Smooth muscle cell (in vitro differentiated cells): ENCODE measurements at regions not wholly inside any gene's neighbourhood (a gene's known extent, or its start where the extent isn't known, plus 50 kb on each side); places are given as distances from the start of the nearest gene placed in this dataset.
A peak's percentile ranks its signal among the peaks of the same experiment; 100 is the strongest.

Experiments used
- DNase-seq: peaks from one replicate; lab custom pipeline; 2025; ENCODE audit not compliant: unreplicated experiment; lab: John Stamatoyannopoulos, UW
- H2AFZ ChIP-seq: fragments of 200-600 bp; sonication (generic); 2 replicates; pipeline ENCODE4 v1.6.0; 2016; ENCODE audit warnings: antibody characterized with exemption, low read depth, mild to moderate bottlenecking
- H3F3A ChIP-seq: fragments of 200-600 bp; sonication (generic); 2 replicates; pipeline ENCODE4 v1.6.0; 2017; ENCODE audit warnings: antibody characterized with exemption, low read depth
- H3K27ac ChIP-seq: fragments of 200-600 bp; sonication (generic); 2 replicates; pipeline ENCODE4 v1.5.1; 2016; ENCODE audit warnings: low read depth, mild to moderate bottlenecking
- H3K27me3 ChIP-seq: fragments of 200-600 bp; sonication (generic); 2 replicates; pipeline ENCODE4 v1.6.1; 2016; ENCODE audit warnings: low read depth, mild to moderate bottlenecking
- H3K36me3 ChIP-seq: fragments of 200-600 bp; sonication (generic); 2 replicates; pipeline ENCODE4 v1.5.1; 2016; ENCODE audit warnings: low read depth
- H3K4me1 ChIP-seq: fragments of 200-600 bp; sonication (generic); 2 replicates; pipeline ENCODE4 v1.5.1; 2016; ENCODE audit warnings: low read depth
- H3K4me2 ChIP-seq: fragments of 200-600 bp; sonication (generic); 2 replicates; pipeline ENCODE4 v1.6.0; 2016; ENCODE audit warnings: mild to moderate bottlenecking
- H3K4me3 ChIP-seq: fragments of 200-600 bp; sonication (generic); 2 replicates; pipeline ENCODE4 v1.5.1; 2016; ENCODE audit warnings: mild to moderate bottlenecking
- H3K79me2 ChIP-seq: fragments of 200-600 bp; sonication (generic); 2 replicates; pipeline ENCODE4 v1.6.0; 2016; ENCODE audit warnings: low read depth, mild to moderate bottlenecking
- H3K9ac ChIP-seq: fragments of 200-600 bp; sonication (generic); 2 replicates; pipeline ENCODE4 v1.6.0; 2016; ENCODE audit warnings: low read depth
- H3K9me3 ChIP-seq: fragments of 200-600 bp; sonication (generic); replicated peaks from 2 replicates; pipeline ENCODE4 v1.5.1; 2016; ENCODE audit warnings: low read depth
- H4K20me1 ChIP-seq: fragments of 200-600 bp; sonication (generic); 2 replicates; pipeline ENCODE4 v1.6.0; 2016; ENCODE audit warnings: low read depth
- WGBS: methylation state at CpG from one replicate; pipeline ENCODE4 v1.1.7; 2016; ENCODE audit warnings: low lambda C conversion rate; 5-methylcytosine and 5-hydroxymethylcytosine counted together
- TF ChIP-seq, protein P1 (sequence below): fragments of 200-600 bp; sonication (generic); IDR thresholded peaks from 2 replicates; pipeline ENCODE4 v1.5.1; 2017; ENCODE audit warnings: borderline replicate concordance, mild to moderate bottlenecking, antibody characterized with exemption; ENCODE audit not compliant: insufficient read depth, poor library complexity, severe bottlenecking

DNA sequence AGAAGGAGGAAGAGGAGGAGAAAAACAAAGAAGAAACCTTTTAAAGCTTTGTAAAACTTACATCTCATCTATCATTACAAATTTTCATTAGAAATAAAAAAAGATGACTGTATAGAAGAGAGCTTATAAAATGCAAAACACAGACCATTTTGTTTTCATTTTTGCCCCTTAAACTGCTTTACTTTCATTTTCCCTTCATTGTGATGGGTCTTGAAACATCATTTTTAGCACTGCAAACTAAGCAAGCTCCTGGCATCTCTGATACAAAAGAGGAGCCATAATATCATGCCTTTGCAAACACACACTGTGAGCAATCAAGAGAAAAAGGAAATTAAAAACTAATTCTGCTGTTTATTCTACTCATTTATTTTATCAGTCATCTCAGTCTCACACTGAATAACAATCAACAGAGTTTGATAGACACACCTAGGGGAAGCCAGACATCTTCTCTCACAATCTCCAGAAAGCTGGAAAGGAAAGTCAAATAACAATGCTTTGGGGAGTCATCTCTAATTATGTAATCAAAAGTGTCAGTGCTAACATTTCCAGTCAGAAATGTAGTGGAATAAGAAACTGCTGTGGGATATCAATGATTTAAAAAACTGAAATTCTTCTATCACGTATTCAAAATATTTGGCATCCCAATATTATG lies 467.7 kb upstream of the FAT3 start:
- H3K27me3 ChIP-seq, result no peaks in the 10 kb centered on the region
- H3K27ac ChIP-seq, result no peak overlapping the region
- no peak overlapping the region for H3K9ac ChIP-seq
- H3K4me2 ChIP-seq, result no peak overlapping the region
- no peak overlapping the region for H2AFZ ChIP-seq
- H3K4me1 ChIP-seq, result peaks cover 3% of the 10 kb centered on the region
- no peaks in the 10 kb centered on the region for H3K36me3 ChIP-seq
- 90% methylated on average over 1 of the region's 1 CpG for WGBS
- TF ChIP-seq, protein P1, sequence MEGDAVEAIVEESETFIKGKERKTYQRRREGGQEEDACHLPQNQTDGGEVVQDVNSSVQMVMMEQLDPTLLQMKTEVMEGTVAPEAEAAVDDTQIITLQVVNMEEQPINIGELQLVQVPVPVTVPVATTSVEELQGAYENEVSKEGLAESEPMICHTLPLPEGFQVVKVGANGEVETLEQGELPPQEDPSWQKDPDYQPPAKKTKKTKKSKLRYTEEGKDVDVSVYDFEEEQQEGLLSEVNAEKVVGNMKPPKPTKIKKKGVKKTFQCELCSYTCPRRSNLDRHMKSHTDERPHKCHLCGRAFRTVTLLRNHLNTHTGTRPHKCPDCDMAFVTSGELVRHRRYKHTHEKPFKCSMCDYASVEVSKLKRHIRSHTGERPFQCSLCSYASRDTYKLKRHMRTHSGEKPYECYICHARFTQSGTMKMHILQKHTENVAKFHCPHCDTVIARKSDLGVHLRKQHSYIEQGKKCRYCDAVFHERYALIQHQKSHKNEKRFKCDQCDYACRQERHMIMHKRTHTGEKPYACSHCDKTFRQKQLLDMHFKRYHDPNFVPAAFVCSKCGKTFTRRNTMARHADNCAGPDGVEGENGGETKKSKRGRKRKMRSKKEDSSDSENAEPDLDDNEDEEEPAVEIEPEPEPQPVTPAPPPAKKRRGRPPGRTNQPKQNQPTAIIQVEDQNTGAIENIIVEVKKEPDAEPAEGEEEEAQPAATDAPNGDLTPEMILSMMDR, result no peak
- H4K20me1 ChIP-seq, result no peaks in the 10 kb centered on the region
- no peaks in the 10 kb centered on the region for H3K79me2 ChIP-seq
- no peaks in the 10 kb centered on the region for H3K9me3 ChIP-seq
- no peaks in the 10 kb centered on the region for H3F3A ChIP-seq
- DNase-seq, result no peak
- no peak overlapping the region for H3K4me3 ChIP-seq

- Histone ChIP-seq H3F3A (no peaks in the 10 kb centered on the region), H2AFZ (no peak overlapping the region), H3K9me3 (no peaks in the 10 kb centered on the region), H3K27me3 (no peaks in the 10 kb centered on the region), H4K20me1 (no peaks in the 10 kb centered on the region), H3K27ac (no peak overlapping the region), H3K4me2 (no peak overlapping the region), H3K4me1 (no peaks in the 10 kb centered on the region), H3K36me3 (no peaks in the 10 kb centered on the region), H3K9ac (no peak overlapping the region), H3K4me3 (no peak overlapping the region), H3K79me2 (no peaks in the 10 kb centered on the region)
- TF ChIP-seq, protein P1, result no peak
- WGBS, result 74% methylated on average over 2 of the region's 2 CpGs
- no peak for DNase-seq
These were observed 468.5 kb upstream of the FAT3 start for GRCh38 chr11:91755951-91756707.

GRCh38 chr11:91755526-91755925 lies 469.1 kb upstream of the FAT3 start:
- DNase-seq, result no peak
- no peaks in the 10 kb centered on the region for H3K4me1 ChIP-seq
- H3K9me3 ChIP-seq, result no peaks in the 10 kb centered on the region
- no peak overlapping the region for H2AFZ ChIP-seq
- no peak overlapping the region for H3K27ac ChIP-seq
- no peaks in the 10 kb centered on the region for H3K36me3 ChIP-seq
- no peaks in the 10 kb centered on the region for H3K27me3 ChIP-seq
- H3K4me3 ChIP-seq, result no peak overlapping the region
- no peaks in the 10 kb centered on the region for H3K79me2 ChIP-seq
- TF ChIP-seq, protein P1, result no peak
- H3F3A ChIP-seq, result no peaks in the 10 kb centered on the region
- H4K20me1 ChIP-seq, result no peaks in the 10 kb centered on the region
- H3K9ac ChIP-seq, result no peak overlapping the region
- no peak overlapping the region for H3K4me2 ChIP-seq

DNA sequence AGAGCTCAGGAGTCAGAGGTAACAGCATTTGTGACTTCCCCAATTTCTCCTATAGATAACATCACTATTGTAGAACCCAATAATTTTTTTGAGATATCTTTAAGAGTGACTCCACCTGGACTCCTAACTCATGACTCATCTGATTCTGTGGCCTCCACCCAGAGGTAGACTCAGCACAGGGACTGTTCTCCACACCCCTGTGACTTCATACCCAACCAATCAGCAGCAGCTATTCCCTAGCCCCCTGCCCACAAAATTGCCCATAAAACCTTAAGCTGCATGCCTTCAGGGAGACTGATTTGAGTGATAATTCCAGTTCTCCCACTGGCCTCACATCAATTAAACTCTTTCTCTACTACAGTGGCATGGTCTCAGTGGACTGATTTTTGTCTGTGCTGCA lies 475.4 kb upstream of the FAT3 start:
- no peaks in the 10 kb centered on the region for H3K36me3 ChIP-seq

More for the DNA sequence above, 475.4 kb upstream of the FAT3 start:
- Histone ChIP-seq H2AFZ (no peak overlapping the region), H4K20me1 (no peaks in the 10 kb centered on the region), H3F3A (no peaks in the 10 kb centered on the region), H3K4me1 (no peaks in the 10 kb centered on the region), H3K27ac (peak overlapping the region; percentile 58), H3K9ac (no peak overlapping the region), H3K4me2 (no peak overlapping the region), H3K27me3 (no peaks in the 10 kb centered on the region), H3K9me3 (no peaks in the 10 kb centered on the region), H3K4me3 (no peak overlapping the region), H3K79me2 (no peaks in the 10 kb centered on the region)
- TF ChIP-seq, protein P1, result no peak
- DNase-seq, result no peak
